Lower lobe of right lung (tissue), 2 donors: ENCODE measurements at regions not wholly inside any gene's neighbourhood (a gene's known extent, or its start where the extent isn't known, plus 50 kb on each side); places are given as distances from the start of the nearest gene placed in this dataset.
"Not testable (repeated sequence)": the region's sequence is repeated elsewhere in the genome, so short reads cannot be mapped to it uniquely, and the experiment has no call there.

Experiments used
- ATAC-seq, 2 donors: fragments of 200-7000 bp; cut with Tn5 transposase; one replicate each; pipeline ENCODE4 v1.9.1; 2020 to 2022; ENCODE audit warnings: mild to moderate bottlenecking in 2 of 2, moderate library complexity in 2 of 2
- DNase-seq: peaks from one replicate; pipeline ENCODE4 v3.0.0-alpha.2; 2020
- H3K27ac ChIP-seq: fragments of 200-600 bp; one replicate; pipeline ENCODE4 v1.8.0; 2022
- H3K27me3 ChIP-seq: fragments of 200-600 bp; one replicate; pipeline ENCODE4 v1.8.0; 2022; ENCODE audit warnings: low read depth
- H3K36me3 ChIP-seq: fragments of 200-600 bp; one replicate; pipeline ENCODE4 v1.8.0; 2022; ENCODE audit warnings: mild to moderate bottlenecking
- H3K4me1 ChIP-seq: fragments of 200-600 bp; one replicate; pipeline ENCODE4 v1.8.0; 2022
- H3K4me3 ChIP-seq: fragments of 200-600 bp; one replicate; pipeline ENCODE4 v1.8.0; 2022; ENCODE audit warnings: mild to moderate bottlenecking
- H3K9me3 ChIP-seq: fragments of 200-600 bp; one replicate; pipeline ENCODE4 v1.8.0; 2022
- intact Hi-C: fragments of 100-400 bp; cut with DNase I; formaldehyde crosslinking; loops from one replicate; pipeline ENCODE4 v1.11.0; 2022
- TF ChIP-seq, protein P1 (sequence below): fragments of 200-600 bp; IDR thresholded peaks from one replicate; pipeline ENCODE4 v1.8.0; 2022; ENCODE audit warnings: antibody characterized with exemption, mild to moderate bottlenecking
- donor health status: DM: no; HTN: yes; CAD: no; lungs with severe emphysema.

GRCh38 chrX:116756958-116757357, 294.2 kb upstream of the CT83 start:
- DNase-seq (no peak), ATAC-seq (no peak)
- no peaks in the 10 kb centered on the region for H3K9me3 ChIP-seq
- TF ChIP-seq, protein P1, sequence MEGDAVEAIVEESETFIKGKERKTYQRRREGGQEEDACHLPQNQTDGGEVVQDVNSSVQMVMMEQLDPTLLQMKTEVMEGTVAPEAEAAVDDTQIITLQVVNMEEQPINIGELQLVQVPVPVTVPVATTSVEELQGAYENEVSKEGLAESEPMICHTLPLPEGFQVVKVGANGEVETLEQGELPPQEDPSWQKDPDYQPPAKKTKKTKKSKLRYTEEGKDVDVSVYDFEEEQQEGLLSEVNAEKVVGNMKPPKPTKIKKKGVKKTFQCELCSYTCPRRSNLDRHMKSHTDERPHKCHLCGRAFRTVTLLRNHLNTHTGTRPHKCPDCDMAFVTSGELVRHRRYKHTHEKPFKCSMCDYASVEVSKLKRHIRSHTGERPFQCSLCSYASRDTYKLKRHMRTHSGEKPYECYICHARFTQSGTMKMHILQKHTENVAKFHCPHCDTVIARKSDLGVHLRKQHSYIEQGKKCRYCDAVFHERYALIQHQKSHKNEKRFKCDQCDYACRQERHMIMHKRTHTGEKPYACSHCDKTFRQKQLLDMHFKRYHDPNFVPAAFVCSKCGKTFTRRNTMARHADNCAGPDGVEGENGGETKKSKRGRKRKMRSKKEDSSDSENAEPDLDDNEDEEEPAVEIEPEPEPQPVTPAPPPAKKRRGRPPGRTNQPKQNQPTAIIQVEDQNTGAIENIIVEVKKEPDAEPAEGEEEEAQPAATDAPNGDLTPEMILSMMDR: no peak
- intact Hi-C loops: no loop called here
- no peaks in the 10 kb centered on the region for H3K4me1 ChIP-seq
- no peaks in the 10 kb centered on the region for H3K27me3 ChIP-seq
- no peaks in the 10 kb centered on the region for H3K36me3 ChIP-seq
- no peak overlapping the region for H3K4me3 ChIP-seq
- no peak overlapping the region for H3K27ac ChIP-seq

DNA sequence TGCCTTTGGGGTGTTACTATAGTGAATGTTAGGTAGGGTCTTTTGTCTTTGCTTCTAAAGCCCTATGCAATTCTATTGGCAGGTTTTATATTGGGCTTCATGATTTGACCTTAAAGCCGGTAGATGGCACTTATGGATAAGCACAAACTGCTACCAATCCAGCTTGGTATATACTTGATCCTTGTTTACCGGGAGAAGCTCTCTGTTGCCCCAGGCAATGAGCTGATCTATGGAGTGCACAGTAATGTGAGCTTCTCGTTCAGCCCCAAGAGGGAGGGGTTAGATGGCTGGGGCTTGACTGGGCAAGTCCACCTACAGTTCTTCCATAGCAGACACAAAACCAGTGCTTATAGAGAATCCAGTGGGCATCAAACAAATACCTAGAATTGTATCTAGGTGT, 287.2 kb upstream of the CT83 start:
- Histone ChIP-seq H3K27ac (no peak overlapping the region), H3K27me3 (no peaks in the 10 kb centered on the region), H3K36me3 (no peaks in the 10 kb centered on the region), H3K9me3 (no peaks in the 10 kb centered on the region), H3K4me1 (no peaks in the 10 kb centered on the region), H3K4me3 (no peak overlapping the region)
- TF ChIP-seq, protein P1: no peak
- intact Hi-C loops: no loop called here
- DNase-seq (no peak), ATAC-seq (no peak)

GRCh38 chrX:116732214-116732613, 269.4 kb upstream of the CT83 start:
- H3K4me1 ChIP-seq: no peaks in the 10 kb centered on the region
- H3K27ac ChIP-seq: no peak overlapping the region
- H3K9me3 ChIP-seq: no peaks in the 10 kb centered on the region
- TF ChIP-seq, protein P1: no peak
- intact Hi-C loops: no loop called here
- ATAC-seq (no peak), DNase-seq (no peak)
- no peaks in the 10 kb centered on the region for H3K36me3 ChIP-seq
- no peaks in the 10 kb centered on the region for H3K27me3 ChIP-seq
- H3K4me3 ChIP-seq: no peak overlapping the region

GRCh38 chrX:116726806-116727205, 264.0 kb upstream of the CT83 start:
- no peak for DNase-seq
- intact Hi-C loops: no loop called here
- no peak for ATAC-seq

DNA sequence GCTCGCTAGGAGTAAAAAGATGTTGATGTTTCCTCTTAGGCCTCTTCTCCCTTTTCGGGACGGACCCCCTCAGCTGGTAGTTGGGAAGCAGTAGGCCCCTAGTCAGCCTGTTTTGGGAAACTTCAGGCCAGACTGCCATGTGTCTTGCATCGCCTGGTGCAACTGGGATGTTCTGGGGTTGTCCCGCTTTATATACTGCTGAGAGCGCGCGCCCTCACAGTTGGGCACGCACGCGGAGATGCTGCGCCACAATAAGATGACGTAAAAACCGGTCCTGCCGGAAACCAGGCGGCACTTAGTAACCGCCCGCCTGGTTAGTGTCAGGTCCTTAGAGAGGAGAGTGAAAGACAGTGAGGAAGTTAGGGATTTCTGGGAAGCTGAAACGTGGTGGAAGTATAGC, 231.3 kb upstream of the CT83 start:
- H3K36me3 ChIP-seq: no peaks in the 10 kb centered on the region
- no peak overlapping the region for H3K4me3 ChIP-seq
- intact Hi-C loops: no loop called here
- no peaks in the 10 kb centered on the region for H3K27me3 ChIP-seq
- H3K27ac ChIP-seq: no peak overlapping the region
- TF ChIP-seq, protein P1: no peak
- H3K9me3 ChIP-seq: no peaks in the 10 kb centered on the region
- no peak for ATAC-seq
- DNase-seq: no peak
- no peaks in the 10 kb centered on the region for H3K4me1 ChIP-seq

More at GRCh38 chrX:116726806-116727205, 264.0 kb upstream of the CT83 start:
- no peaks in the 10 kb centered on the region for H3K4me1 ChIP-seq
- no peaks in the 10 kb centered on the region for H3K36me3 ChIP-seq
- TF ChIP-seq, protein P1: no peak
- no peak overlapping the region for H3K4me3 ChIP-seq
- no peaks in the 10 kb centered on the region for H3K27me3 ChIP-seq
- H3K9me3 ChIP-seq: no peaks in the 10 kb centered on the region
- H3K27ac ChIP-seq: no peak overlapping the region

DNA sequence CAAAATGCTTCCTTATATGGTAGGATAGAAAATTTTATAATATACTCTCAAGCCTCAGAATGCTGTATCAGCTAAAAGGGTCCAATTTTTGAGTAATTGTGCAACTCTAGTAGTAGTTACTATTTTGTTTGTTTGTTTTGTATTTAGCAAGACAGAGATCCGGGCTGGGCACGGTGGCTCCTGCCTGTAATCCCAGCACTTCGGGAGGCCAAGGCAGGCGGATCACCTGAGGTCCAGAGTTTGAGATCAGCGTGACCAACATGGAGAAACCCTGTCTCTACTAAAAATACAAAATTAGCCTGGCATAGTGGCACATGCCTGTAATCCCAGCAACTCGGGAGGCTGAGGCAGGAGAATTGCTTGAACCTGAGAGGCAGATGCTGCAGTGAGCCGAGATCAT, 216.8 kb upstream of the CT83 start:
- intact Hi-C loops, DNase-seq, H3K27me3 ChIP-seq, H3K4me1 ChIP-seq, H3K27ac ChIP-seq, H3K36me3 ChIP-seq, ATAC-seq, H3K4me3 ChIP-seq, H3K9me3 ChIP-seq: not testable (repeated sequence)
